GM12872 (cell line): ENCODE measurements at regions not wholly inside any gene's neighbourhood (a gene's known extent, or its start where the extent isn't known, plus 50 kb on each side); places are given as distances from the start of the nearest gene placed in this dataset.

Experiments
- TF ChIP-seq, protein P1 (sequence below): IDR thresholded peaks from 3 replicates; pipeline ENCODE4 v1.5.1; 2011; ENCODE audit warnings: low read depth, mild to moderate bottlenecking, low read length, moderate library complexity; ENCODE audit not compliant: insufficient read depth

DNA sequence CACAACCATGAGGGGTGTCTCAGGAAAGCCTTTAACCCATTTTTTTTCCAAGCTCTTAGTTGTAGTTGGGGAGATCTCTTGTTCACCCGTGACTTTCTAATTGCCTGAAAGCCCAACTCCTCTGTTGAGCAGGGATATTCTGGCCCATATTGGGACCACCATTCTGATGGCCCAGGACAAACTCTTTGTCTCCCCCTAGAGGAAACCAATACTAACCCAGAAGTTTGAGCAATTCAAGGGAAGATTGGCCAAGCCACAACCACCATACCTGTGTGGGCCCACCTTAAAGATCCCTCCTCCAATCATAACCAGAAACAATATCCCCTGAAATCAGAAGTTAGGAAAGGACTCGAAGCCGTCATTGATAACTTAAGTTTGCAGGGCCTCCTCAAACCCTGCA lies 132.6 kb downstream of the THBS2 start:
- TF ChIP-seq, protein P1, sequence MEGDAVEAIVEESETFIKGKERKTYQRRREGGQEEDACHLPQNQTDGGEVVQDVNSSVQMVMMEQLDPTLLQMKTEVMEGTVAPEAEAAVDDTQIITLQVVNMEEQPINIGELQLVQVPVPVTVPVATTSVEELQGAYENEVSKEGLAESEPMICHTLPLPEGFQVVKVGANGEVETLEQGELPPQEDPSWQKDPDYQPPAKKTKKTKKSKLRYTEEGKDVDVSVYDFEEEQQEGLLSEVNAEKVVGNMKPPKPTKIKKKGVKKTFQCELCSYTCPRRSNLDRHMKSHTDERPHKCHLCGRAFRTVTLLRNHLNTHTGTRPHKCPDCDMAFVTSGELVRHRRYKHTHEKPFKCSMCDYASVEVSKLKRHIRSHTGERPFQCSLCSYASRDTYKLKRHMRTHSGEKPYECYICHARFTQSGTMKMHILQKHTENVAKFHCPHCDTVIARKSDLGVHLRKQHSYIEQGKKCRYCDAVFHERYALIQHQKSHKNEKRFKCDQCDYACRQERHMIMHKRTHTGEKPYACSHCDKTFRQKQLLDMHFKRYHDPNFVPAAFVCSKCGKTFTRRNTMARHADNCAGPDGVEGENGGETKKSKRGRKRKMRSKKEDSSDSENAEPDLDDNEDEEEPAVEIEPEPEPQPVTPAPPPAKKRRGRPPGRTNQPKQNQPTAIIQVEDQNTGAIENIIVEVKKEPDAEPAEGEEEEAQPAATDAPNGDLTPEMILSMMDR, result no peak

DNA sequence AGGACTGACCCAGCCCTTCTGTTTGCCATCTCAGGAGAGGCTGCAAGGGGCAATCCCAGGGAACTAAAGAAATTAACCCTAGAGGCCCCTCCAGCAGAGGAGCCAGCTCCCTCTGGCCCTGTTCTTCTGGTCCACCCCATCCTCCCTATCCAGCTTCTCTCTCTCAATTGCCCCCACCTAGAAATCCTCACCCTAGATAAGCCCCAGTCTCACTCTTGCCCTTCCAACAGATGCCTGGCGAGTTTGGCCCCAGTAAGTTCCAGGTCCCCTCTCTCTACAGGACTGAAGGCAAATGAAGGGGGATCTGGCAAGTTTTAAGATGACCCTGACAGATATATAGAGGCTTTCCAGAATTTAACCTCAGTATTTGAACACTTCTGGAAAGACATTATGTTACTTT lies 134.0 kb downstream of the THBS2 start:
- TF ChIP-seq, protein P1, result no peak

DNA sequence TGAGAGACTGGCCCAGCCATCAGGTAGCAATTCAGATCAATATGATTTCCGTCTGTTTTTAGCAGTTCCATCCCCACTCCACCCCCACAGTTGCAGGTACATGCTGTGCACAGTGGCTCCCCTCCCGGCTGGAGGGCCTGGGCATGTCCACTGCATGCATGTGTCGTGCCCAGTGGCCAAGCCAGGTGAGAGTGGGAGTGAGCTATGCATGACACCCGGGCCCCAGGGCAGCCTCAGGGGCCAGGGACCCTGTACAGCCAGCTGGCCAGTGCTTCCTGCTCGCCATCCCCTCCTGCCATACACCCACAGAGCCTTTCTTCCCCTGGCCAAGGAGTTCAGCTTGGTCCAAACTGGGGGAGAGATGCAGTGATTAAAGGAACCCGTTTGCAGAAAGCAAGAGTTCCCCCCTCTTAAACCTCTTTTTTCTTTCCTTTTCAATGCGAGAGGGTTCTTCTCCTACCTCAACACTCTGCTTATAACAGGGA lies 135.3 kb downstream of the THBS2 start:
- TF ChIP-seq, protein P1, result no peak

DNA sequence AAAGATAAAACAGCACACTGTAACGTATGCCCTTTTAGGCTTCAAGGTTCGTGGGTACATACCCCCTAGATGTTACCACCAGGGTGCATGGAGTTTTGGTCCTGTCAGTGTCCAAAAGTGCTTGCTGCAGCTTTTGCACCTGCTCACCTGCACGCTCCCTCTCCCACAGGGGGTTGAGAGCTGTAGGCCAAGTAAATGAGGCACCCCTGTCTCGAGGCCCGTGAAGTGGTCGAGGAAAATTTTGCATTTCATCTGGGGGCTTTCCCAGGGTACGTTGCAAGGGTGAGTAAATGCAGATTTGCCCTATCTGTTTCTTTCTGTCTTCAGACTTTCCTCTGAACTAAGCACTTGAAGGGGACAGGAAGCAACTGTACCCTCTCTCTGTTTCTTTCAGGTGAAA lies 136.0 kb downstream of the THBS2 start:
- TF ChIP-seq, protein P1, result no peak

DNA sequence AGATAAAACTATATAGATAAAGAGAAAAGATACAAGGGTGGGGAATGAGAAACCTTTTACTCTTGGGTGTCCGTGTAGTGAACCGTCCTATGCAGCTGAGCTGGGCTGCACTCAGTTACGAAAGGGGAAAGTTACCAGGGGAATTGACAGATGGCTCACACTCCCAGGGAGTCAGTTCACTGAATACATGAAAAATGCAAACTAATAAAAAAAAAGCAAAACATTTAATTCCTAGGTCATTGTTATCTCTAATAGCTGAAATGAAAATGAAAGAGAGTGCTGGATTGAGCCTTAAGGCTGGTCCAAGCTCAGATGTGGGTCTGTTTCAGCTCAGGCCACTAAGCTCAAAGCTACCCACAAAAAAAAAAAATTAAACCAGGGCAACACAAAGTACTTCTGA lies 138.0 kb downstream of the THBS2 start:
- TF ChIP-seq, protein P1, result no peak

DNA sequence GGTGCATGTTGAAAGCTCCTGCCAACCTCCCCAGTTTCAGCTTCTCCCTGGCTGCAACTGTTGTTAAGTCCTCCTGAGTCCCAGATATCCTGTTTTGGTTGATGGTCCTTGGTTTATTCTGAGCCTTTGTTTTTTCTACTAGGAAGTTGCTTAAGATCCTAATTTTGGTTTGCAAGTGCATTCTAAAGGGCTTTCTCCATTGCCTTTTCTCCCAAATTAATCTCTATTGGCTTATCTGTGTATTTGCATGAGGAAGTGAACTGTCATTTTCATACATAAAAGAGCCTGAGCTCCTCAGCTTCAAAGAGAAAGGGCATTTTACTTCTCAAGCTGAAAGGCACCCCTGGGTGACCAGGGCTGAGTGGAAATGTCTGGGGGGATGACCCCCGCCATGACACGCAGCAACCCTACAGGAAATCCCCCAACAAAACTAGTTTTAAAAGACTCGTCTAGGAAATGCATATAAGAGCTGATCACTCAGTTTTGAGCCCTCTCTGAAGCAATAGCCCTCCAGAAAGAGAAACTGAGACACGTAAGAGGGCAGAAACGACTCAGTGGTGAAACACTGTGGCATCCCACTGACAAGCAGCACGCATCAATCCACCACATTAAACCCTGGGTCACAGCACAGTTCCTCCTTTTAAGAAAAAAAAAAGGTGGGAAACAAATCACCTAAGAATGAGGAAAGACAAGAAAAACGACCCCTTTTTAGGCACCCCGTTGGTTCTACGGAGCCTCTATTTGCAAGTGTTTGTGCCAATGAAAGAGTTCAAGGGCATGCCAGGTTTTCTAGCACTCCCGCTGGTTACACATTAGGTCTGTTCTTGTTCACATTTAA lies 140.9 kb downstream of the THBS2 start:
- TF ChIP-seq, protein P1, result no peak

DNA sequence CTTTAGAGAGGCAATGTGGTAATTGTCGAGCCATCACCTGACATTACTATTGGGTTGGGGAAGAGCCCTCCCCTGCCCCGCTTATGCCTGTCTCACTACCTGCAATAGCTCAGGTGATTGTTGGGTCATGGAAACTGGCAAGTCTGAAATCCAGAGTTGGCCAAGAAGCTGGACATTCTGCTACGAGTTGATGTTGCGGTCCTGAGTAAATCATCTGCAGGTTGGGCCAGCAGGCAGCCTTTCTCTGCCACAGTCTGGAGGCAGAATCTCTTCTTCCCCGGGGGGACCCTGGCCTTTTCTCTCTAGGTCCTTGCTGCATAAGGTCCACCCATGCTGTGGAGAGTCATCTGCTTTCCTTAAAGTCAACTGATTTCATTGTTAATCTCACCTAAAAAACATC lies 142.4 kb downstream of the THBS2 start:
- TF ChIP-seq, protein P1, result no peak
